Tibial nerve (tissue), 4 donors: ENCODE measurements at regions not wholly inside any gene's neighbourhood (a gene's known extent, or its start where the extent isn't known, plus 50 kb on each side); places are given as distances from the start of the nearest gene placed in this dataset.
A peak's percentile ranks its signal among the peaks of the same experiment; 100 is the strongest.

ENCODE experiments used
- DNase-seq, 2 donors: peaks; one replicate each; pipeline ENCODE4 v3.0.0-alpha.2; 2019; ENCODE audit warnings: low spot score in 2 of 2
- H3K27ac ChIP-seq, 4 donors: fragments of 200-600 bp; sonication (generic) in 3 of 4; one replicate each; pipeline ENCODE4 v1.5.1; 2017 to 2019; ENCODE audit warnings: mild to moderate bottlenecking in 1 of 4
- H3K27me3 ChIP-seq, 2 donors: fragments of 200-600 bp; sonication (generic) in 1 of 2; one replicate each; pipeline versions ENCODE4 v1.5.1 to v1.6.0; 2017 to 2019
- H3K36me3 ChIP-seq, 3 donors: fragments of 200-600 bp; sonication (generic); one replicate each; pipeline ENCODE4 v1.5.1; 2018 to 2019
- H3K4me1 ChIP-seq, 4 donors: fragments of 200-600 bp; sonication (generic) in 3 of 4; one replicate each; pipeline ENCODE4 v1.5.1; 2017 to 2019
- H3K4me3 ChIP-seq, 4 donors: fragments of 200-600 bp; sonication (generic) in 3 of 4; one replicate each; pipeline ENCODE4 v1.5.1; 2017 to 2019; ENCODE audit warnings: mild to moderate bottlenecking in 1 of 4, moderate library complexity in 1 of 4
- H3K9me3 ChIP-seq, 4 donors: fragments of 200-600 bp; sonication (generic) in 3 of 4; one replicate each; pipeline ENCODE4 v1.5.1; 2017 to 2019
- CTCF ChIP-seq, 5 experiments: fragments of 200-600 bp in 3 of 5; fragments of 450-650 bp in 2 of 5; sonication (generic) in 3 of 5; IDR thresholded peaks; one replicate each; pipeline ENCODE4 v1.5.1; 2016 to 2019; ENCODE audit warnings: antibody characterized with exemption in 5 of 5, mild to moderate bottlenecking in 3 of 5, moderate library complexity in 2 of 5
- EP300 ChIP-seq, 2 donors: sonication (generic); formaldehyde crosslinking; IDR thresholded peaks; one replicate each; pipeline ENCODE4 v1.6.1; 2017; ENCODE audit warnings: antibody characterized with exemption in 2 of 2, mild to moderate bottlenecking in 1 of 2
- POLR2A ChIP-seq, 2 donors: fragments of 450-650 bp; IDR thresholded peaks; one replicate each; pipeline ENCODE4 v1.6.1; 2017; ENCODE audit warnings: antibody characterized with exemption in 2 of 2, mild to moderate bottlenecking in 2 of 2, moderate library complexity in 2 of 2
- WGBS, 2 donors: methylation state at CpG; one replicate each; pipeline ENCODE4 v1.1.5; 2018; 5-methylcytosine and 5-hydroxymethylcytosine counted together

GRCh38 chr13:40187324-40187795 lies 479.1 kb downstream of the FOXO1 start:
- H3K9me3 ChIP-seq, result no peaks in the 10 kb centered on the region
- peak overlapping the region; percentile 71 to 95 (median 79) for H3K27ac ChIP-seq
- H3K4me3 ChIP-seq, result no peak overlapping the region
- no peak for DNase-seq
- H3K27me3 ChIP-seq, result no peaks in the 10 kb centered on the region
- H3K4me1 ChIP-seq, result peaks cover 0 to 56% (median 41%) of the 10 kb centered on the region in 4 donors
- WGBS, 2 donors, result 85 to 88% methylated on average over 10 to 12 of the region's 12 CpGs
- TF ChIP-seq POLR2A (IDR thresholded peaks at IDR 0.05) (no peak), EP300 (IDR thresholded peaks at IDR 0.05) (no peak), CTCF (IDR thresholded peaks at IDR 0.05) (no peak)
- no peaks in the 10 kb centered on the region for H3K36me3 ChIP-seq

GRCh38 chr13:40187841-40188591 lies 478.4 kb downstream of the FOXO1 start:
- peak overlapping the region in 1 of 4 donors; percentile 13 for H3K4me3 ChIP-seq
- H3K9me3 ChIP-seq, result no peaks in the 10 kb centered on the region
- H3K36me3 ChIP-seq, result no peaks in the 10 kb centered on the region
- H3K27ac ChIP-seq, result peak overlapping the region; percentile 71 to 95 (median 79)
- no peak for DNase-seq
- TF ChIP-seq CTCF (IDR thresholded peaks at IDR 0.05), result peak in 1 of 5 experiments; percentile 24
- TF ChIP-seq POLR2A (IDR thresholded peaks at IDR 0.05), result no peak
- peak in 1 of 2 donors; percentile 68 for TF ChIP-seq EP300 (IDR thresholded peaks at IDR 0.05)
- H3K27me3 ChIP-seq, result no peaks in the 10 kb centered on the region
- peaks cover 0 to 62% (median 47%) of the 10 kb centered on the region in 4 donors for H3K4me1 ChIP-seq
- WGBS, 2 donors, result 40 to 41% methylated on average over 27 of the region's 27 CpGs

GRCh38 chr13:40189426-40189825 lies 477.0 kb downstream of the FOXO1 start:
- H3K4me3 ChIP-seq, result no peak overlapping the region
- H3K27me3 ChIP-seq, result no peaks in the 10 kb centered on the region
- H3K27ac ChIP-seq, result peak overlapping the region; percentile 49 to 95 (median 78)
- H3K4me1 ChIP-seq, result peaks cover 0 to 76% (median 55%) of the 10 kb centered on the region in 4 donors
- TF ChIP-seq POLR2A (IDR thresholded peaks at IDR 0.05) (no peak), EP300 (IDR thresholded peaks at IDR 0.05) (no peak), CTCF (IDR thresholded peaks at IDR 0.05) (no peak)
- no peaks in the 10 kb centered on the region for H3K36me3 ChIP-seq
- 73 to 78% methylated on average over 6 of the region's 6 CpGs for WGBS, 2 donors
- no peak for DNase-seq
- H3K9me3 ChIP-seq, result no peaks in the 10 kb centered on the region

GRCh38 chr13:40189898-40190630 lies 476.4 kb downstream of the FOXO1 start:
- no peak for DNase-seq
- 35 to 36% methylated on average over 6 of the region's 6 CpGs for WGBS, 2 donors

More at GRCh38 chr13:40189898-40190630, 476.4 kb downstream of the FOXO1 start:
- no peak for TF ChIP-seq CTCF (IDR thresholded peaks at IDR 0.05)
- TF ChIP-seq POLR2A (IDR thresholded peaks at IDR 0.05), result peak in 1 of 2 donors; percentile 12
- peak in 1 of 2 donors; percentile 74 for TF ChIP-seq EP300 (IDR thresholded peaks at IDR 0.05)
- no peak overlapping the region for H3K4me3 ChIP-seq
- H3K4me1 ChIP-seq, result peaks cover 0 to 79% (median 58%) of the 10 kb centered on the region in 4 donors
- H3K36me3 ChIP-seq, result no peaks in the 10 kb centered on the region
- peak overlapping the region; percentile 71 to 95 (median 82) for H3K27ac ChIP-seq
- H3K9me3 ChIP-seq, result no peaks in the 10 kb centered on the region
- no peaks in the 10 kb centered on the region for H3K27me3 ChIP-seq
